ENCODE measurements at regions not wholly inside any gene's neighbourhood (a gene's known extent, or its start where the extent isn't known, plus 50 kb on each side); places are given as distances from the start of the nearest gene placed in this dataset.
A peak's percentile ranks its signal among the peaks of the same experiment; 100 is the strongest.

- TF ChIP-seq KAT2B (IDR thresholded peaks at IDR 0.05; ENCODE audit: low read depth, low read length) (no peak), HIVEP1 (CRISPR knock-in tag; IDR thresholded peaks at IDR 0.05) (no peak), NCOR1 (IDR thresholded peaks at IDR 0.05) (peak; percentile 70), SMAD2 (IDR thresholded peaks at IDR 0.05; ENCODE audit: low read depth, low read length) (no peak)
These were observed 387.1 kb upstream of the TNRC6C start (continued) for GRCh38 chr17:77571155-77571981.

GRCh38 chr17:77572065-77572601 is 386.4 kb upstream of the TNRC6C start:
- ChIA-PET POLR2A (interaction anchor here (0.8 kb wide), 1 partner anchor 15 kb away, joined by 3 read pairs; no protein-coding TSS in a partner anchor), CTCF (ENCODE audit: low intra/inter-chr PET ratio) (no interaction called here)
- DNase-seq (ENCODE audit: extremely low read depth in 1 of 4, low spot score in 3 of 4) (peak in 1 of 4 experiments; percentile 12), FAIRE-seq (no peak), ATAC-seq (no peak)
- Histone ChIP-seq H3K36me3 (ENCODE audit: control insufficient read depth, insufficient read depth, low read length) (no peaks in the 10 kb centered on the region), H3K79me2 (ENCODE audit: control insufficient read depth, insufficient read depth, low read length) (no peaks in the 10 kb centered on the region), H4K20me1 (replicated peaks; ENCODE audit: control insufficient read depth, insufficient read depth, low read length) (peaks cover 3% of the 10 kb centered on the region; the same call in 1 of the 2 replicates), H3K9me1 (ENCODE audit: control insufficient read depth, insufficient read depth, low read length) (no peaks in the 10 kb centered on the region), H3K4me1 (replicated peaks in 1 of 2; ENCODE audit: control insufficient read depth in 2 of 2, insufficient read depth in 2 of 2, low read length in 2 of 2) (peaks cover 12 to 18% of the 10 kb centered on the region in 2 experiments), H3K9ac (ENCODE audit: insufficient read depth in 1 of 2, low read depth in 2 of 2, low read length in 2 of 2) (peak overlapping the region in 1 of 2 experiments; percentile 39; a peak in 1 of 4 replicates), H3K4me2 (ENCODE audit: insufficient read depth, low read length) (peak overlapping the region; percentile 48; the same call in 1 of the 2 replicates), H3K4me3 (no peak overlapping the region), H3K27ac (ENCODE audit: extremely low read depth, low read depth, low read length) (no peak overlapping the region), H3K9me3 (replicated peaks; ENCODE audit: control insufficient read depth, insufficient read depth, low read depth, low read length) (no peaks in the 10 kb centered on the region), H3K27me3 (ENCODE audit: control insufficient read depth in 2 of 2, insufficient read depth in 2 of 2, low read length in 2 of 2) (peaks cover 21 to 53% of the 10 kb centered on the region in 2 experiments; a peak in 4 of 5 replicates), H2AFZ (ENCODE audit: low read depth, low read length) (no peak overlapping the region)
- in situ Hi-C loops (cut with MboI), result no loop called here
- BruUV-seq (replicated peaks), result no TSS peak
- intact Hi-C loops (cut with micrococcal nuclease), result no loop called here
- no peak for TF ChIP-seq PHB (CRISPR knock-in tag; IDR thresholded peaks at IDR 0.05)
- TF ChIP-seq ZNF76 (CRISPR knock-in tag; IDR thresholded peaks at IDR 0.05; ENCODE audit: borderline replicate concordance), result no peak
- TF ChIP-seq SNIP1 (IDR thresholded peaks at IDR 0.05; ENCODE audit: low read depth), result no peak
- no peak for TF ChIP-seq PHF21A (IDR thresholded peaks at IDR 0.05; ENCODE audit: borderline replicate concordance, low read depth)
- TF ChIP-seq ZNF431 (CRISPR knock-in tag; IDR thresholded peaks at IDR 0.05), result no peak
- no peak for TF ChIP-seq TRIM24 (IDR thresholded peaks at IDR 0.05)
- TF ChIP-seq MYBL2 (IDR thresholded peaks at IDR 0.05; ENCODE audit: low read depth), result no peak
- 0 out of 2 replicates have a peak, but pooled peaks have one; percentile 37 for TF ChIP-seq MYBL2 (CRISPR knock-in tag; IDR thresholded peaks at IDR 0.05; ENCODE audit: borderline replicate concordance)
- TF ChIP-seq NR1H2 (CRISPR knock-in tag; IDR thresholded peaks at IDR 0.05), result no peak
- 3% methylated on average over 15 of the region's 15 CpGs for WGBS (ENCODE audit: insufficient coverage, low coverage, missing lambda C conversion rate)
